ENCODE measurements at regions not wholly inside any gene's neighbourhood (a gene's known extent, or its start where the extent isn't known, plus 50 kb on each side); places are given as distances from the start of the nearest gene placed in this dataset.

- Histone ChIP-seq H3K27ac (ENCODE audit: insufficient read depth, low read length) (no peak overlapping the region), H3K4me2 (ENCODE audit: low read depth, low read length) (no peak overlapping the region), H3K4me1 (ENCODE audit: control insufficient read depth, insufficient read depth, low read length) (no peaks in the 10 kb centered on the region), H2AFZ (replicated peaks; ENCODE audit: low read length, poor library complexity) (no peak overlapping the region), H3K36me3 (ENCODE audit: control insufficient read depth, insufficient read depth, low read length) (no peaks in the 10 kb centered on the region), H3K4me3 (ENCODE audit: insufficient read depth, low read depth, low read length) (no peak overlapping the region), H3K9me1 (ENCODE audit: insufficient read depth, low read length) (no peaks in the 10 kb centered on the region), H3K79me1 (ENCODE audit: low read depth in 1 of 2, low read length in 2 of 2) (no peaks in the 10 kb centered on the region), H4K91ac (ENCODE audit: insufficient read depth, low read depth, low read length) (no peak overlapping the region), H3K9ac (ENCODE audit: low read depth, low read length) (no peak overlapping the region), H2BK20ac (ENCODE audit: low read depth, low read length) (no peak overlapping the region), H2AK9ac (replicated peaks; ENCODE audit: low read depth, low read length, poor library complexity) (no peak overlapping the region), H2BK120ac (ENCODE audit: low read depth, low read length) (no peak overlapping the region), H3K23ac (ENCODE audit: low read depth, low read length) (no peak overlapping the region), H3K14ac (replicated peaks; ENCODE audit: low read depth, low read length) (no peak overlapping the region), H3K56ac (ENCODE audit: extremely low read depth, insufficient read depth, low read length) (no peak overlapping the region), H4K20me1 (ENCODE audit: insufficient read depth, low read length) (no peaks in the 10 kb centered on the region), H3K4ac (ENCODE audit: low read depth, low read length) (no peak overlapping the region), H3K9me3 (ENCODE audit: control insufficient read depth, insufficient read depth, low read length) (peaks cover 11% of the 10 kb centered on the region; the same call in 1 of the 2 replicates), H3K27me3 (ENCODE audit: control insufficient read depth, insufficient read depth, low read length) (no peaks in the 10 kb centered on the region), H4K5ac (ENCODE audit: low read depth, low read length) (no peak overlapping the region), H2BK15ac (ENCODE audit: low read depth, low read length) (no peak overlapping the region), H2AK5ac (ENCODE audit: low read depth, low read length) (no peak overlapping the region), H2BK5ac (ENCODE audit: low read depth, low read length, poor library complexity, severe bottlenecking) (no peak overlapping the region), H4K8ac (ENCODE audit: low read depth in 2 of 2, low read length in 2 of 2) (no peak overlapping the region), H3K18ac (ENCODE audit: low read depth, low read length) (no peak overlapping the region)
- TF ChIP-seq MXI1 (IDR thresholded peaks at IDR 0.05; ENCODE audit: borderline replicate concordance, low read depth, low read length), result no peak
- no peak for TF ChIP-seq RAD21 (IDR thresholded peaks at IDR 0.05; ENCODE audit: low read length)
- TF ChIP-seq BHLHE40 (IDR thresholded peaks at IDR 0.05; ENCODE audit: low read depth, low read length), result no peak
- no peak for TF ChIP-seq CTCF (conservative IDR thresholded peaks at IDR 0.05; ENCODE audit: low read depth, low read length)
- TF ChIP-seq CEBPB (IDR thresholded peaks at IDR 0.05; ENCODE audit: low read depth, low read length), result no peak
- no peak for TF ChIP-seq SMC3 (IDR thresholded peaks at IDR 0.05; ENCODE audit: low read depth, low read length)
- no peak for TF ChIP-seq CHD1 (IDR thresholded peaks at IDR 0.05; ENCODE audit: low read depth, low read length)
- no peak for TF ChIP-seq POLR2A (IDR thresholded peaks at IDR 0.05; ENCODE audit: low read depth, low read length)
- TF ChIP-seq ELK1 (IDR thresholded peaks at IDR 0.05; ENCODE audit: borderline replicate concordance, low read depth, low read length), result no peak
- TF ChIP-seq MAZ (IDR thresholded peaks at IDR 0.05; ENCODE audit: borderline replicate concordance, low read depth, low read length), result no peak
- BruUV-seq (replicated peaks), result no TSS peak
- CTCF ChIA-PET, result interaction anchor here (0.6 kb wide), 1 partner anchor 612 kb away, joined by 3 read pairs; no protein-coding TSS in a partner anchor
- no peak for ATAC-seq (ENCODE audit: low read depth)
- POLR2A ChIA-PET (ENCODE audit: unreplicated experiment), result no interaction called here
- intact Hi-C loops (cut with micrococcal nuclease), result no loop called here
- dilution Hi-C loops (cut with HindIII; ENCODE audit: low sequenced_read_pairs, unreplicated experiment), result no loop called here
- no peak for DNase-seq
- in situ Hi-C loops (cut with MboI; ENCODE audit: low sequenced_read_pairs), result no loop called here
- no CpG with 5 or more reads among the region's 1 CpG for WGBS, 2 experiments (ENCODE audit: extremely low coverage in 2 of 2, insufficient read length in 1 of 2)
Measured at GRCh38 chr21:41079159-41079558, 88.8 kb upstream of the BACE2 start.
